NCI-H2196 treated with DMSO at 0.1 percent for 48 hours (cell line): ENCODE measurements at regions not wholly inside any gene's neighbourhood (a gene's known extent, or its start where the extent isn't known, plus 50 kb on each side); places are given as distances from the start of the nearest gene placed in this dataset.
"Not testable (repeated sequence)": the region's sequence is repeated elsewhere in the genome, so short reads cannot be mapped to it uniquely, and the experiment has no call there.

ENCODE experiments used
- DNase-seq: peaks from one replicate; lab custom pipeline; 2025; ENCODE audit not compliant: unreplicated experiment; lab: John Stamatoyannopoulos, UW

DNA sequence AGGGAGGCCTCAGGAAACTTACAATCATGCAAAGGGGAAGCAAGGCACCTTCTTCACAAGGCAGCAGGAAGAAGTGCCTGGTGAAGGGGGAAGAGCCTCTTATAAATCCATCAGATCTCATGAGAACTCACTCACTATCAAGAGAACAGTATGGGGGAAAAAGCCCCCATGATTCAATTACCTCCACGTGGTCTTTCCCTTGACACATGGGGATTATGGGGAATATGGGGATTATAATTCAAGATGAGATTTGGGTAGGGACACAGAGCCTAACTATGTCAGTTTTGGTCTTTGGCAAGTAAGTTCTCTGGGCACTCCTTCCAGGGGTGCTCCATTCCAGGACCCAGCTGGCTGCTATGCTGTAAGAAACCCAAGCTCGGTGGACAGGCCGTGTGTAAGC, 275.3 kb upstream of the TUT7 start:
- no peak for DNase-seq

DNA sequence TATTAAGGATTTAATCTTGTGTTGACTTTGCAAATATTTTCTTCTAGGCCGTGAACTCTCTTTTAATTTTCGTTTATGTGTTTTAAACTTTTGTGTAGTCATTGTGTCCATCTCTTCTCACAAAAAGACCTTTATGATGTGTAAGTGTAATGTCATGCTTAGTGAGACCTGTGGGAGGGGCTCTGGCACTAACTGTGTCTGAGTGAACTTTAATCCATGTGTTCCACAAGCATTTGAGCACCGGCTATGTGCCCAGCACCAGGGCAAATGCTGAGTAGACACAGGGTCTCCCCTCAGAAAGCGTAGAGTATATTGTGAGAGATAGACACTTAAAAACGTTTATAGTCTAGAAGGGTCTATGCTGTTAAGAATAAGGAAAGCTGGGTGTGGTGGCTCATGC, 272.6 kb upstream of the TUT7 start:
- DNase-seq = no peak

DNA sequence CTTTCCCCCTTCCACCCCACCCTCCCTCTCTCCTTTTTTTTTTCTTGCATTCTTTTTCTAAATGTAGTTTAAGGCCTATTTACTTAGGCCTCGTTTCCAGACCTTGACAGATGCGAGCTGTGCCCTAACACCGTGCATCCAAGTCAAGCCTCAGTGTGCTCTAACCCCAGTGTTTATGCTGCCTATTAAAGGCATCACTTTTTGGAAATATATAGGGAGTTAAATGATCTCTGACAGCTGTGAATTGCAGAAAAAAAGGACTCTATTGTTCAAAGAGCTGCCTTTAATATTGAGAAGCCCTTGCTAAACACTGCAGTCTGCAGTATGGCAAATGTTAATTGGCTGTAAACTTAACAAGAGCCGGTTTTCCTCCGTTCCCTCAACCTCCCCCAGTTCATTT, 270.4 kb upstream of the TUT7 start:
- no peak for DNase-seq

DNA sequence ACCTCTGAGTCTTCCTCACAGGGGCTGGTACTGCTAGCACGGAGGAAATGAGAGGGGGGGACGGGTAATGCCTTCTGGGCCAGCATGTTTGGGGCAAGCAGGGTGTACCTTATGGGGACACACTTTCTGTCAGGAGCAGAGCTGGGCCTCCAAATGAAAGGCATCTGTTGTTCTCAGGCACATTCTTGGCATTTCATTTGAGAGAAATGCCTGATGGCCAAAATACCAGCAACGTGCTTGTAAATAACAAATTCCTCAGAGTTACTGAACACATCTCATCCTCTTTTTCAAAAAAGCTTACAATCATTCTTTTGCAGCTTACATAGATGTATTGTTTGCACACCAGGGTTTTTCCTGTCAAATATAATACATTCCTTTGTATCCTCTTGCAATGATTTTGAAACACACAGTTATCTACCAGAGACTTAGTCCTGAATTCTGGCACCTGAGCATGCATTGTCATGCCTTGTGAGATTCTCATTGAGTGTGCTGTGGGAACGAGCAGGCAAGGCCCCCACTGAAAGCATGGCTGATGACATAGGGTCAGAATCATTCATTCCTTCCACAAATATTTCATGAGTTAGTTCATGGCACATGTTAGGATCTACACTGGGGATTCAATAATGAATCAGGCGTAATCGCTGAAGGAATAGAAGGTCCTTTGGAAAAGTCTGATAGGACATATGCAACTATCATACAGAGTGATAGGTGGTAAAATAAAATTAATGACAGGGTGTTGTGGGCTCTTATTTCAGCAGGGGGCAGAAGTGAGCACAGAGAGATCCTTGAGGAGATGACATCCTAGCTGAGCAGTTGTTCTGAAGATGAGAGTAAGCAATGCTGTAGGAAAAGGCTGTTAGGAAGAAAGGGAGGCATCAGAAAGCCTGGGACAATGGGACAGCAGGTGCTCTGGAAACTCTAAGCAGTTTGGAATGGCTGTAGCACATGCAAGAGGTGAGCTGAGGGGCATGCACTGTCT, 260.9 kb upstream of the TUT7 start:
- no peak for DNase-seq

DNA sequence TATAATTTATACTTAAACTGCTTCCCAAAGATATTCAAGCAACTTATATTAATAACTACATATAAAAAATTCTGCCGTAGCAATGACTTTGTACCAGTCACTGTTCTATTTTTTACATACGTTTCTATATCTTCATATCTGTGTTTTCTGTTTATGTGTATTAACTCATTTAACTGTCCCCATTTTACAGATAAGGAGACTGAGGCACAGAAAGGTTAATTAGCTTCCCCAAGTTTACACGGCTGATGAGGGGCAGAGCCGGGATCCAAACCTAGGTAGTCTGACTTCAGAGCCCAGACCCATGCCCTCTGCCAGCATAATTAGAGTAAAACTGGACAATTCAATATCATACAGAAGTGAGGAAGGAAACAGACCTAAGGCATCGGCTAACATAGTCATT, 259.7 kb upstream of the TUT7 start:
- DNase-seq = no peak

DNA sequence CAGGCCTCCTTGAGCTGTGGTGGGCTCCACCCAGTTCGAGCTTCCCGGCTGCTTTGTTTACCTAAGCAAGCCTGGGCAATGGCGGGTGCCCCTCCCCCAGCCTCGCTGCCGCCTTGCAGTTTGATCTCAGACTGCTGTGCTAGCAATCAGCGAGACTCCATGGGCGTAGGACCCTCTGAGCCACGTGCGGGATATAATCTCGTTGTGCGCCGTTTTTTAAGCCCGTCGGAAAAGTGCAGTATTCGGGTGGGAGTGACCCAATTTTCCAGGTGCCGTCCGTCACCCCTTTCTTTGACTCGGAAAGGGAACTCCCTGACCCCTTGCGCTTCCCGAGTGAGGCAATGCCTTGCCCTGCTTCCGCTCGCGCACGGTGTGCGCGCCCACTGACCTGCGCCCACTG, 257.3 kb upstream of the TUT7 start:
- not testable (repeated sequence) for DNase-seq

DNA sequence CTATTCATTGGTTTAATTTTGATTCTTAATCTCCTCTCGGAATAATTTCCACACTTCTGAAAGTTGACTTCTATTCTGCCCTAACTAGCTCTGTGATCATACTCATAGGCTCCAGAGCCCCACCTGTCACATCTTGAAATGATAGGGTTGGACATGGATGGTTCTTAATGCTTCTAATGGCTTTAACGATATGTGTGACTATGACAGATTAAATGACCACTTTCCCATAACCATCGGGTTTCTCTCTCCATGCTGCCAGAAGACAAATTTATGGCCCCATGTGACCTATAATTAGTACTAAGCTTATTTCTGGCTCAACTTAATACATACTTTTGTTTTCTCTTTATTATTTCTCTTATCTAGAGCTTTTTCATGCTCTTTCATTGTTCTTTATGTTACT, 251.1 kb upstream of the TUT7 start:
- no peak for DNase-seq

DNA sequence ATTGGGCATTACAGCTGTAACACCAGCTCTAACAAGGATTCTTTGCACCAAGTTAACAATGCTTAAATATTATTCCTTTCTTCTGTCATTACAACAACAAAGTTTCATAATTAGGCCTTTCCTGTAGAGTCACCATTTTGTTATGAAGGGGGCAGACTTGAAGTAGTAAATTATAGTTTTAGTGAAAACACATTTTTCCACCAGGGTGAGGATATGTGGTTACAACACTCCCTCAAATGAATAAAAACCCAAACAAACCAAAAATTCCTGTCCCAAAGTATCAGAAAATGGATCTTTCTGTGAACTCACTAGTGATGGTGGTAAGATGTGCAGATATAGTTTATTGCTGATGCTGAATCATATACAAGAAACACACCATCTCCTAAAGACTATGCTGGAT, 250.5 kb upstream of the TUT7 start:
- DNase-seq = no peak

DNA sequence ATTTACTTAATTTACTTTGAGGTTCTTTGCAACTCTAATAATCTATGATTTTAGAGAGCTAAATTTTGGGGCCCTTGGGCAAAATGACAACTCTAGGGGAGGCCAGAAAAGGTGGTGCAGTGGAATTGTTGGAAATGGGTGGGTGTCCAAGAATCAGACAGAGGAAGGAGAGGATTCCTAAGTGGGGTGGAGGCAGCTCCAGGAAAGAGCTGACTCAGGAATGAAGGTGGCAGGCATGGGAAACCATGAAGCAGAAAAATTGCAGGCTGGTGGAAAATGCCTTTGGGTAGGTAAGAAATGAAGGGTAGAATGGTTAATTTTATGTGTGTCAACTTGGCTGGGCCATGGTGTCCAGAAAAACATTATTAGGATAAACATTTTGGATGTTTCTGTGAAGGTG, 248.5 kb upstream of the TUT7 start:
- DNase-seq = no peak

DNA sequence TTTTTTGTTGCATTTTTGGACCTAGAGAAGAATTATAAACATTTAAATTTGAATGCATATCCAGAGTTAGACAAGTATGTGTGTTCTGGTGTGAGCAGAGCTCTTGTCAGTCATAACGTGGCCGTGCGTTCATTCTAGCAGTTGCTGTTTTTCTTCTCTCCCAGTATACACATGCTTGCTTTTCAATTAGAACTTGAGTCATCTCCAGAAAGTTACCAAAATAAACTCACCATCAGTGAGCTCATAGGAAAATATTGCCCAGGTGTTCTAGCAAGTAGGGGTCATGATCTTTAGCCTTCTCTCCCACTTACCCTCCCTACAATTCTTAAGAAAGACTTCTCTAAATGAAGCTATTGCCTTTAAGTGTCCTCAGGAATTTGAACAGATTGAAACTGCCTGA, 247.5 kb upstream of the TUT7 start:
- DNase-seq = no peak

DNA sequence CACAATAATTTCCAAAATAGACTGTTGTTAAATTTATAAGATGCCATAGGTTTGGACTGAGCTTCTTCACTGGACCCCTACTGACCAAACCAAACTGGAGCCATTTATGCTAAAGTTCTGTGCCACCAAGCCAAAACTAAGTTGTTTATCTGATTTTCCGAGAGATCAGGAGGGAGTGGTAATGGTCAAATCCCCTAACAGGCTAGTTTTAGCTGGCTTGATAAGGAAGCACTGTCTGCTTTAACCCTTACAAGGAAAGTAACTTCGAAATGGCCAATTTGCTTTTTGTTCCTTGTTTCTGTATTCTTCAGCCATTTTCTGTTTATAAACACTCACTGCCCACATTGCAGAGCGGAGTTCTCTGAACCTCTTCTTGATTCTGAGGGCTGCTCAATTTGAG, 246.8 kb upstream of the TUT7 start:
- no peak for DNase-seq

DNA sequence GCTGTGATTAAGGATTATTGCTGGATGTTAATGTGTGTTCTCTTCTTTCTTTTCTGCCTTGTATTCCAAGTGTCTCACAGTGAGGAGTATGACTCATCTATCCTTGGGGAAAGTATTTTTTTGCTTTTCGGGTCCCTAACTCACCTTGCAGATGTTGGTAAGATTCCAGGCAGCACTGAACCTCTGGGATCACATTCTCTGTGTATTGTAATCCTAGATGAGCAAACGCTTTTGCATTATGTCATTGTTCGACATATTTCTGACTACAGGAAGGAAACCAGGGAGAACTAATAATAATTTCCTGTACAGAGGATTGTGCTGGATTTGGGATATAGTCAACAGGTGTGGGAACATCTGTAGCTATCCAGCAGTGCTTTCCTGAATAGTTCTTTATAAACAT, 246.1 kb upstream of the TUT7 start:
- DNase-seq = no peak

DNA sequence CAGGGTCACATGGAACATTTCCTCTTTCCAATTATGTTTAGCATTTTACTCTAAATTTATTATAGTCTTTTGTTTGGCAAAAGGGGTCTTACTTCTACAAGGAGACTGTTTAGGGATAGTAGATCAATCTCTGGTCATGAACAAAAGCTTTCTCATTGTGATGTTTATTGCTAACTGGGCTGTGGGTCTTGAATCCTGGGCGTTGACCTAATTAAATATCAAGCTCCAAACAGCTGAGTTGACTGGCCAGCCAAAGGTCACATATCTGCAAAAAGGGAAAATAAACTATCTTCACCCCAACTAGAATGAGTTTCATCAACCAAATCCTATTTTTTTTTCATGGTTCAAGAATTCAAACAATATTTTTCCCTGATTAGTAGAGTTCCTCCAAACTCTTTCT, 245.4 kb upstream of the TUT7 start:
- DNase-seq = no peak

DNA sequence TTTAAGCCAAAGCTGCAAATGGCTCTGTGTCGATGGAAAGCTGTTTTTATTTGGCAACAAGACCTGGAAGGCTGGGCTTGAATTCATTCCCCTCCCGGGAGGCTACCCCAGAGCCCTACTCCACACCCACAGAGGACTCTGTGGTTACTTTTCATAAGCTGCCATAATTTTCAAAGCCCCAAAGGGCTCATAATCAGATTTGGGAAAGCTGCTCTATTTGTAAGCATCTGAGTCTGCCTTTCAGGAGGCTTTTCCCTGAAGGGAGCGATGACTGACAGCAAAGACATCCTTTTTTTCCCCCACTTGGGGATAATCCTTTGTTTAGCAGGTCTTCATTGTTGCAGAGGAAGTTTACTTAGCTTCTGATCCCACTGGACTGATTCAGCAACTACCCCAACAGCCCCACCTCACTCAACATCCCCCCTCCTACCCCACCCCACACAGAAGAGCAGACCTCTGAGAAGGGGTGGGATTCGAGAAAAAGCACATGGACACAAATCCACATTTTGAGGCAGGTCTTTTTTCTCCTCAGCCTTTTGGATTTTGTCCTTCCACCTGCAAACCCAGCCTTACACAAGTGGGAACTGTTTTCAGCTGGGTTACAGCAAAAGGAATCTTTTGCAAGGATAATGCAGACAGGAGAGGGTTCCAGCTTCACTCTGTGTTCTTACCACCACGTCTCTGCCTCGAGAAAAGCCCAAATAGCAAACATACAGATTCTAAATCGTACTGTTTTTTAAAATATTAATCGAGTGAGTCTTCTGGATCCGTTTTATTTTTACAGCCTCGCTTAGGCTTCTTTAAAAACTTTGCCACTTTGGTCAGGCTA, 244.4 kb upstream of the TUT7 start:
- DNase-seq = no peak

DNA sequence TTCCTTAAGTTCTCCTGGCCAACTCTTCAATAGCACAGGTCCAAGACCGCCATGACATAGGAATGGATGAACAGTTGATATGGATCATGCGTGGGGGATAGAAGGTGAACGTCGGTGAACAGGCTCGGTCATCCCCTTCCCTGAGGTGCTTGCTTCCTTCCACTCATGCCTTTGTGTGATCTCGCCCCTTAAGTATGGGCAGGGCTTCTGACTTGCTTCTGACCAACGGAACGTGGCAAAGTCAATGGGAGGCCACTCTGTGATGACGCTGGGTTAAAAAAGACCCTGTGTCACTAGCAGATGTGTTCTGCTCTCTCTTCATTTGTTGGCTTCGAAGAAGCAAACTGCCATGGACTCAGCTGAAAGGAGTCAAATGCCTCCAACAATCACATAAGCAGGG, 240.5 kb upstream of the TUT7 start:
- no peak for DNase-seq

DNA sequence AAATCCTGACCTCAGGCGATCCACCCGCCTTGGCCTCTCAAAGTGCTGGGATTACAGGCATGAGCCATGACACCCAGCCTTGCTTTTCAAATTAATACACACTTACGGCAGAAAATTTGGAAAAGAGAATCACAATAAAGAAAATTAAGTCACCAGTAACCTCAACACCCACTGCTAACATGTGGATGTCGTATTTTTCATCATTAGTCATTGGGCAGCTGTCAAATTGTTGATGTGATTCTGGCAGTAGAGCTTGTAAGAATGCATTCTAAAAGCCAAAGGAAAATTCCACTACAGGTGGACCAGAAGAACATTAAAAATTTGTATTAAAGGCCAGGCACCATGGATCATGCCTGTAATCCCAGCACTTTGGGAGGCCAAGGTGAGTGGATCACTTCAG, 237.3 kb upstream of the TUT7 start:
- no peak for DNase-seq

DNA sequence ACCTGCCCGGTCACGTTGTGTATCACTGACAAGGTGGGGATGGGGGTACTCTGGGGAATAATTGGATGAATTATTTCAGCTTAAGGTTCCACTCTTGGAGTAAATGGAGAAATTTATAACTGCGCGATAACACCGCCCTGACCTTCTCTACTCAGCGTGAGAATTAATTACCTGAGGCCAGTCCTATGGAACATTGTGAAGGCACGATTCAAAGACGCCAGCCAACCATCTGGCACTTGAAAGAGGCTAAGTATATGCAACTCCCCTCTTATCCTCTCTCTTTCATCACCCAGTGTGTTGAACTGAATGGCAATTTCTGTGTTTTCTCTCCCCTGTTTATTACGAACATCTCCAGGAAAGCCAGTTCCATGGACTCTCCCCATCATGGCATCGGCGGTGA, 235.5 kb upstream of the TUT7 start:
- DNase-seq = no peak

DNA sequence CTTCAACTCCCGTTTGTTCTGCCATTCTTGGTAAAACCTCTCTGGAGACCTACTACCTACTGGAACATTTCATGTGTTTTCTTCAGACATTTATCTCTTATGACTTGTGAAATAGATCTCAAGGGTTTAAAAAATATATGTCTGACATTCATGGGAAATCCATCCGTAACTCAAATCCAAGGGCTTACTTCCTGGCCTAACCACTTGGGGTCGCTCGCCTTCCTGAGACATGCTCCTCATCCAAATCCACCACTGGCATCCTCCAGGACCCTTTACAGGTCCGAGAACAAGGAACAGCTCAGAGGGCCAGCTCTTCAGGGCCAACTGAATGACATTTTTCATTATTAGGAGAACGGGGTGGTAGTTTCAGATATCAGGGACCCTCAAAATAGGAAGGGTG, 235.1 kb upstream of the TUT7 start:
- no peak for DNase-seq

DNA sequence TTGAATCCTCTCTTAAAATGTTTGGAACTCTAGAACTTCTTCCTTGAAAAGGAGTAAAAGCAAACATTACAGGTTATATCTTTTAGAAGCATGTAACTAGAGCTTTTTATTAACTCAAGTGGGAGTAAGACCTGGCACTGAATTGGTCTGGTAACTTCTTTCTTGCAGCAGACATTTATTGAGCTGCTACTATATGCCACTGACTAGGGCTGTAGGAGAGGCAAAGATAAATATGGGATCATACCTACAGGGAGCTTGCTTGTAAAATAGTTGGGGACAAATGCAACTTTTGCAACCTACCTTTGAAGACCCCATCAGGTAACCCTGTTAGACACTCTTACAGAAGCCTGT, 231.9 kb upstream of the TUT7 start:
- DNase-seq = no peak

DNA sequence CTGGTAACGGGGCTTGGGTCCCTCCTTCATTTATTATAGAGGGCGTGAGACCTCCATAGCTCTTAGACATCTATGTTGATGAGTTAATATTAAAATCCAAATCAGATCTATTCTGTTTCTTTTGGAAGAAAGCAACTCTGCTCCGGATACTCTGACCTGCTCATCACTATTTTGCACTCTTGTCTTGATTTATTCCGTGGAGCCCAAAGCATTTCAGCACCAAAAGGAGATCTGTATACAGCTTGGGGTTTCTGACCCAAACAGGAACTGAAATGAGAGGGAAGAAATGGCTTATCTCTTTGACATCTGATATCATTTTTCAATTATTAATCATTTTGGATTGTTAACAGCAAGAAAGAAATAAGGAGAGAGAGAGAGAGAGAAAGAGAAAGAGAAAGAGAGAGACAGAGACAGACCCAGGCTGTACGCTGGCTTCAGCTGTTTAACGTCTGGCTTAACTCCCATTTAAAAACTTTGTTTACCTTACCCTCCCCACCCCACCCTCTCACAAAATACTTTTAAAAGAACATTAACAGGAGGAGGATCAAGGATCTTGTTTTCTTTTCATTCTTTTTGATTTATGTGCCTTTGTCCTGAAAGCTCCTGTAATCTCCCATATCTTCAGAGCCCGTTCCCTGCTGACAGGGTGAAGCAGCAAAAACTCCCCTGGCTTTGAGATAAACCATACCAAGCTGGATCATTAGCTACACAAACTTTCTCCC, 231.4 kb upstream of the TUT7 start:
- no peak for DNase-seq

DNA sequence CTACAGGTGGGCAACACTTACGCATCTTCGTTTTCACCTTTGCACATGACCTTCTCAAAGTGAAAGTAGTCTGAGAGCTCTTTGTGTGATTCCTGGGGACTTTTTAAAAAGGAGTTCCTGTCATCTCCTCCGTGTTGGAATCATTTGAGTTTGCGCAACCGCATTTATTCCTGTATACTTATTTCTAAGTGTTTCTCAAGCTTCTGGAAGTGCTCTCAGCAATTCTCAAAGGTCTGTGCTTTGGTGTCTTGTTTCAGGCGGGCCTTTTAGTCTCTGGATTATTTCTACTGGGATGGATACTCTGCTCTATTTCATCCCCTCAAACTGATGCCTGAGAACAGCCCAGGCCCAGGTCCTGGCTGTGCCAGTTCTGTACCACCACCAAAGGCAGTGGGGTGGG, 226.5 kb upstream of the TUT7 start:
- DNase-seq = no peak

DNA sequence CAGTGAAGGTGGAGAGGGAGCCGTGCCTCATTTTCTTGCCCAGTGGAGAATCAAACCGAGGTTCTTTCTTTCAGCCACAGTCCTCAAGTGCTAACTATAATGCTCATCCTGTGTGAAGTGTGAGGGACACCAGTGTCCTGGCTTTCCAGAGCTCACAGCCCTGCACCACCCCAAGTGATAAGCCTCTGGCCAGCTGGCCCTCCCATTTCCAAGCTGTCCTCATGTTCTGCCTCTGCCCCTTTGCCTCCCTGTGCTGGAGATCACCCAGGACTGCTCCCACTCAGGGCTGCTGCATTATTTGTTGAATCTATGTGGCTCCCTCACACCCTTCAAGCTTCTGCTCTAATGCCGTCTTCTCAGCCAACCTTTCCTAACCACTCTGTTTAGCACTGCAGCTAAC, 224.5 kb upstream of the TUT7 start:
- no peak for DNase-seq
